RPMI7951 (cell line): ENCODE measurements at regions not wholly inside any gene's neighbourhood (a gene's known extent, or its start where the extent isn't known, plus 50 kb on each side); places are given as distances from the start of the nearest gene placed in this dataset.

Experiments
- DNase-seq: peaks from one replicate; pipeline ENCODE4 v3.0.0-alpha.2; 2012; ENCODE audit warnings: low read depth

DNA sequence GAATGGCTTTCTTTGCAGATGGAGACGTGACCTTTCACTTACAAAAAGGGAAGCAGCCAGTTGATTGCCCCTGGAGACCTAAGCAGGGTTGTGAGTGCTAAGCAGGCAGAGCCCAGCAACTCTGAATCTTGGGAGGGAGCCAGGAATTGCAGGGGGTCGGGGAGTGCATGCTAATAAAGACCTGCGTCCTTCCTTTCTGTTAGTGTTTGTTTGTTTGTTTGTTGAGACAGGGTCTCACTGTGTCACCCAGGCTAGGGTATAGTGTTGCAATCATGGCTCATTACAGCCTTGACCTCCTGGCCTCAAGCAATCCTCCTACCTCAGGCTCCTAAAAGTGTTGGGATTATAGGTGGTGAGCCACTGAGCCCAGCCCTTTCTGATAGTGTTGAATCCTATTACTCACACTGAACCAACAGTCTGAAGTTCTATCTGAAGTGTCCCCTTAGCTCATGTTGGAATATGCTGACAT lies 137.4 kb downstream of the CEP135 start:
- no peak for DNase-seq

DNA sequence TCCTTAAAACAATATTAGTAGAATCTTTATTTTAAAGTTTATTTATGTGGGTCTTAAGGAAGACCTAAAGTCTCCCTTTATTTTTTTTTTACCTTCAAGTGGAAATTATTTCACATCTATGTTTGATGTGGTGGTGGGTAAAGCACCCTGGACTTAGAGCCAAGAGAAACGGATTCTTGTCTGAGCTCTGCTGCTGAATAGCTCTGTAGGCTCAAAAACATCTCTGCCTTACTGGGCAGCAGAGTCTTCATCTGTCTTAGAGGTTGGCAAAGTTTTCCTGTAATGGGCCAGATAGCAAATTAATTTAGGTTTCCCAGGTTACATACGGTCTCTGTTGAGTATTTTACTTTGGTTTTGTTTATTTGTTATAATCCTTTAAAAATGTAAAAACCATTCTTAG lies 136.5 kb downstream of the CEP135 start:
- no peak for DNase-seq

DNA sequence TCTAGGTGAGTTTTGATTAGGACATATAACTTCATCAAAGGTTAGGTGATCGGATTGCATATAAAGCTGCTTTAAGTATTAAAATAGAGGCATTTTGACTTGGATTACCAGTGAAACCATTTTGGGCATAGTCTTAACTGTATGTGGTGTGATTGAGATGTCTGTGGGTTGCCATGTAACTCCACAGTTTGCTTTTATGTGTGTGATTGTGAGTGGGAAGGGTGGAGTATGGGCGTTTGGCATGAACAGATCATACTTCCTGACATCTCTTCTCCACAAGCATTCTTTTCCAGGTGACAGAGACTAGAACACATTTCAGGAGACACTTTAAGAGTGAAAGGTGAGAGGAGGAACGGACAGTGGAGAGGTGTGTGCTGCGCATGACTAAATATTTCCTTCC lies 136.1 kb downstream of the CEP135 start:
- DNase-seq: no peak
